ENCODE measurements at regions not wholly inside any gene's neighbourhood (a gene's known extent, or its start where the extent isn't known, plus 50 kb on each side); places are given as distances from the start of the nearest gene placed in this dataset.

DNA sequence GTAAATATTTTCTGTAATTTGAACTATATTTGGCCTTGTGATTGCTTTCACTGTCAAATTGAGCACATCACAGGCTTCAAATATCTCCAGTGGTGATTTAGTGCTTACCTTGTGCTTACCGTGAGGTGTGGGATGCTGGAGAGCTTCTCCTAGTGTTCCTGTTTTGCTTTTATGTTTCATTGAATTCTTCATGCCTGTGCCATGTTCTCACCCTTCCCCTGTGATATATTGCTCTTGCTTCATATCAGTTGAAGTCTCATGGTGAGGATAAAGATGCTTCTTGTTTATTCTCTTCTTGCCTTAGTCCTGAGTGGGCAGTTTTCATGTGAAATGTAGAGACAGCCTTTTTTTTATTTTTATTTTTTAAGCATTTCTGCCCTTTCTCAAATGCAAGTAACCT lies 198.0 kb upstream of the PDGFD start:
- TF ChIP-seq CTCF (IDR thresholded peaks at IDR 0.05 in 4 of 5, conservative IDR thresholded peaks at IDR 0.05 in 1 of 5) (no peak), POLR2A (IDR thresholded peaks at IDR 0.05) (no peak)
